ENCODE measurements at regions not wholly inside any gene's neighbourhood (a gene's known extent, or its start where the extent isn't known, plus 50 kb on each side); places are given as distances from the start of the nearest gene placed in this dataset.

GRCh38 chr4:188821500-188821899 lies 682.3 kb downstream of the TRIML1 start:
- no peak for TF ChIP-seq CTCF (IDR thresholded peaks at IDR 0.05; ENCODE audit: low read depth, low read length)
- TF ChIP-seq EZH2phosphoT487 (IDR thresholded peaks at IDR 0.05; ENCODE audit: low read depth): no peak
